IMR-90 (cell line): ENCODE measurements at regions not wholly inside any gene's neighbourhood (a gene's known extent, or its start where the extent isn't known, plus 50 kb on each side); places are given as distances from the start of the nearest gene placed in this dataset.

Source experiments
- ATAC-seq: fragments of 200-7000 bp; cut with Tn5 transposase; 2 replicates; pipeline ENCODE4 v1.9.1; 2020; ENCODE audit warnings: low read depth, mild to moderate bottlenecking, moderate library complexity
- BruUV-seq: library from RNA; stranded (reverse); fragments of 400-500 nt; replicated peaks from 2 replicates; lab custom pipeline; 2021; lab: Mats Ljungman, UMichigan
- CTCF ChIA-PET: fragments of 300-600 bp; formaldehyde crosslinking; extraction: SDS; loops from one replicate; lab custom pipeline; 2021; ENCODE audit warnings: antibody characterized with exemption; lab: Yijun Ruan, JAX
- POLR2A ChIA-PET: fragments of 300-600 bp; sonication (Branson Sonifier 250); formaldehyde crosslinking; loops from one replicate; lab custom pipeline; 2022; ENCODE audit warnings: antibody characterized with exemption; ENCODE audit not compliant: unreplicated experiment; lab: Charles Lee
- DNase-seq: peaks from one replicate; pipeline ENCODE4 v3.0.0; 2013
- H2AFZ ChIP-seq: replicated peaks from 2 replicates; pipeline ENCODE3; 2013; ENCODE audit warnings: low read length, mild to moderate bottlenecking; ENCODE audit not compliant: poor library complexity
- H2AK5ac ChIP-seq: 2 replicates; pipeline ENCODE4 v1.6.1; 2013; ENCODE audit warnings: low read depth, low read length, inconsistent platforms
- H2AK9ac ChIP-seq: replicated peaks from 2 replicates; pipeline ENCODE3; 2013; ENCODE audit warnings: mild to moderate bottlenecking, low read depth, low read length, moderate library complexity; ENCODE audit not compliant: poor library complexity
- H2BK120ac ChIP-seq: 2 replicates; pipeline ENCODE4 v1.6.1; 2013; ENCODE audit warnings: low read depth, low read length, inconsistent platforms
- H2BK15ac ChIP-seq: 3 replicates; pipeline ENCODE4 v1.6.1; 2013; ENCODE audit warnings: low read depth, low read length, inconsistent platforms
- H2BK20ac ChIP-seq: 2 replicates; pipeline ENCODE4 v1.6.1; 2013; ENCODE audit warnings: low read depth, mild to moderate bottlenecking, inconsistent platforms, low read length, moderate library complexity
- H2BK5ac ChIP-seq: 2 replicates; pipeline ENCODE4 v1.6.1; 2013; ENCODE audit warnings: mild to moderate bottlenecking, low read depth, low read length, inconsistent platforms; ENCODE audit not compliant: poor library complexity, severe bottlenecking
- H3K14ac ChIP-seq: replicated peaks from 2 replicates; pipeline ENCODE4 v1.6.1; 2013; ENCODE audit warnings: low read depth, low read length, inconsistent platforms
- H3K18ac ChIP-seq: 2 replicates; pipeline ENCODE4 v1.6.1; 2013; ENCODE audit warnings: low read depth, low read length, control low read depth
- H3K23ac ChIP-seq: 2 replicates; pipeline ENCODE4 v1.6.1; 2013; ENCODE audit warnings: low read depth, low read length, inconsistent platforms
- H3K27ac ChIP-seq: 2 replicates; pipeline ENCODE4 v1.5.1; 2013; ENCODE audit warnings: mild to moderate bottlenecking, control low read depth, low read length; ENCODE audit not compliant: insufficient read depth
- H3K27me3 ChIP-seq: 2 replicates; pipeline ENCODE4 v1.6.1; 2013; ENCODE audit warnings: low read length; ENCODE audit not compliant: control insufficient read depth, insufficient read depth
- H3K36me3 ChIP-seq: 2 replicates; pipeline ENCODE4 v1.6.1; 2013; ENCODE audit warnings: low read length, mixed read lengths; ENCODE audit not compliant: control insufficient read depth, insufficient read depth
- H3K4ac ChIP-seq: 2 replicates; pipeline ENCODE4 v1.6.1; 2013; ENCODE audit warnings: low read depth, low read length, inconsistent platforms
- H3K4me1 ChIP-seq: 2 replicates; pipeline ENCODE4 v1.6.1; 2013; ENCODE audit warnings: low read length, mixed read lengths; ENCODE audit not compliant: control insufficient read depth, insufficient read depth
- H3K4me2 ChIP-seq: 2 replicates; pipeline ENCODE4 v1.6.1; 2013; ENCODE audit warnings: low read depth, mild to moderate bottlenecking, control low read depth, low read length, moderate library complexity
- H3K4me3 ChIP-seq: 2 replicates; pipeline ENCODE4 v1.5.1; 2013; ENCODE audit warnings: low read depth, mild to moderate bottlenecking, control low read depth, low read length, moderate library complexity; ENCODE audit not compliant: insufficient read depth
- H3K56ac ChIP-seq: 2 replicates; pipeline ENCODE4 v1.6.1; 2013; ENCODE audit warnings: low read length, inconsistent platforms; ENCODE audit not compliant: insufficient read depth; ENCODE audit errors: extremely low read depth
- H3K79me1 ChIP-seq, 2 experiments: 2 replicates each; pipeline ENCODE4 v1.6.1; 2013; ENCODE audit warnings: low read length in 2 of 2, inconsistent platforms in 1 of 2, low read depth in 1 of 2
- H3K9ac ChIP-seq: 2 replicates; pipeline ENCODE4 v1.6.1; 2013; ENCODE audit warnings: low read depth, low read length, control low read depth
- H3K9me1 ChIP-seq: 2 replicates; pipeline ENCODE4 v1.6.1; 2013; ENCODE audit warnings: low read length, inconsistent platforms; ENCODE audit not compliant: insufficient read depth
- H3K9me3 ChIP-seq: 2 replicates; pipeline ENCODE4 v1.6.1; 2013; ENCODE audit warnings: low read length; ENCODE audit not compliant: control insufficient read depth, insufficient read depth
- H4K20me1 ChIP-seq: 2 replicates; pipeline ENCODE4 v1.6.1; 2013; ENCODE audit warnings: low read length, inconsistent platforms; ENCODE audit not compliant: insufficient read depth
- H4K5ac ChIP-seq: 2 replicates; pipeline ENCODE4 v1.6.1; 2013; ENCODE audit warnings: mild to moderate bottlenecking, low read depth, low read length, control low read depth
- H4K8ac ChIP-seq, 2 experiments: 2 replicates each; pipeline ENCODE4 v1.6.1; 2013; ENCODE audit warnings: low read depth in 2 of 2, low read length in 2 of 2, control low read depth in 1 of 2, inconsistent platforms in 1 of 2
- H4K91ac ChIP-seq: 2 replicates; pipeline ENCODE4 v1.6.1; 2013; ENCODE audit warnings: low read depth, low read length, inconsistent platforms; ENCODE audit not compliant: insufficient read depth
- BHLHE40 ChIP-seq: fragments of 150-350 bp; IDR thresholded peaks from 2 replicates; pipeline ENCODE4 v1.6.1; 2016; ENCODE audit warnings: mild to moderate bottlenecking, low read depth, low read length
- CHD1 ChIP-seq: IDR thresholded peaks from 2 replicates; pipeline ENCODE4 v1.6.1; 2012; ENCODE audit warnings: low read depth, low read length, improper control_type of control experiment
- FOS ChIP-seq: fragments of 150-350 bp; IDR thresholded peaks from 2 replicates; pipeline ENCODE4 v1.6.1; 2016; ENCODE audit warnings: low read depth, low read length
- MAFK ChIP-seq: IDR thresholded peaks from 2 replicates; pipeline ENCODE4 v1.6.1; 2012; ENCODE audit warnings: low read depth, low read length, improper control_type of control experiment
- MAZ ChIP-seq: IDR thresholded peaks from 2 replicates; pipeline ENCODE4 v1.6.1; 2012; ENCODE audit warnings: low read depth, mild to moderate bottlenecking, low read length, improper control_type of control experiment, moderate library complexity, borderline replicate concordance
- MXI1 ChIP-seq: IDR thresholded peaks from 2 replicates; pipeline ENCODE4 v1.6.1; 2012; ENCODE audit warnings: low read depth, mild to moderate bottlenecking, low read length, moderate library complexity, borderline replicate concordance
- RAD21 ChIP-seq: IDR thresholded peaks from 2 replicates; pipeline ENCODE4 v1.6.1; 2012; ENCODE audit warnings: low read length, improper control_type of control experiment
- RCOR1 ChIP-seq: IDR thresholded peaks from 2 replicates; pipeline ENCODE4 v1.6.1; 2012; ENCODE audit warnings: mild to moderate bottlenecking, low read length, improper control_type of control experiment; ENCODE audit not compliant: insufficient replicate concordance
- RFX5 ChIP-seq: IDR thresholded peaks from 2 replicates; pipeline ENCODE4 v1.8.0; 2012; ENCODE audit warnings: low read depth, mild to moderate bottlenecking, low read length, moderate library complexity
- WGBS, 2 experiments: methylation state at CpG; one replicate each; pipeline versions ENCODE4 v1.1.5 to v1.1.7; 2013; ENCODE audit warnings: missing lambda C conversion rate in 2 of 2; ENCODE audit not compliant: insufficient read length in 1 of 2; ENCODE audit errors: extremely low coverage in 2 of 2; 5-methylcytosine and 5-hydroxymethylcytosine counted together
- dilution Hi-C: fragments of 300-500 bp; cut with HindIII; formaldehyde crosslinking; loops from one replicate; pipeline ENCODE4 v1.14.3; 2018; ENCODE audit warnings: low sequenced_read_pairs; ENCODE audit not compliant: unreplicated experiment
- in situ Hi-C: fragments of 300-500 bp; cut with MboI; formaldehyde crosslinking; loops from 3 replicates; pipeline ENCODE4 v1.14.3; 2019; ENCODE audit warnings: low sequenced_read_pairs, inconsistent platforms, mixed read lengths
- intact Hi-C: fragments of 100-400 bp; cut with micrococcal nuclease; formaldehyde crosslinking; loops from 2 replicates; pipeline ENCODE4 v1.10.0; 2022
- TF ChIP-seq, protein P1 (sequence below): conservative IDR thresholded peaks from 2 replicates; pipeline ENCODE4 v1.5.1; 2012; ENCODE audit warnings: mild to moderate bottlenecking, low read depth, low read length, improper control_type of control experiment
- TF ChIP-seq, protein P2 (sequence below): fragments of 150-350 bp; IDR thresholded peaks from 2 replicates; pipeline ENCODE4 v1.6.1; 2017; ENCODE audit warnings: mild to moderate bottlenecking, antibody characterized with exemption, low read length, low read depth

DNA sequence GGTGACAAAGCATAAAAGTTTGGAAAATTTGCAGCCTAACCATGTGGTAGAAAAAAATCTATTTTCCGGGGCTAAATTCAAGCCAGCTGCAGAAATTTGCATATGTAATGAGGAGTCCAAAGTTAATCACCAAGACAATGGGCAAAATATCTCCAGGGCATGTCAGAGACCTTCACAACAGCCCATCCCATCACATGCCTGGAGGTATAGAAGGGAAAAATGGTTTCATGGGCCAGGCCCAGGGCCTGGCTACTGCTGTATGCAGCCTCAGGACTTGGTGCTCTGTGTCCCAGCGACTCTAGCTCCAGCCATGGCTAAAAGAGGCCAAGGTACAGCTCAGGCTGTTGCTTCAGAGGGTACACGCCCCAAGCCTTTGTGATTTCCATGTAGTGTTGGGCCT lies 655.8 kb upstream of the MGAT4C start:
- H4K8ac ChIP-seq: no peak overlapping the region
- ChIA-PET POLR2A (no interaction called here), CTCF (no interaction called here)
- no peak overlapping the region for H2BK15ac ChIP-seq
- H2BK20ac ChIP-seq: no peak overlapping the region
- dilution Hi-C loops: no loop called here
- H3K4me1 ChIP-seq: no peaks in the 10 kb centered on the region
- no peak overlapping the region for H4K5ac ChIP-seq
- no peaks in the 10 kb centered on the region for H3K9me3 ChIP-seq
- ATAC-seq (no peak), DNase-seq (no peak)
- TF ChIP-seq, protein P1, sequence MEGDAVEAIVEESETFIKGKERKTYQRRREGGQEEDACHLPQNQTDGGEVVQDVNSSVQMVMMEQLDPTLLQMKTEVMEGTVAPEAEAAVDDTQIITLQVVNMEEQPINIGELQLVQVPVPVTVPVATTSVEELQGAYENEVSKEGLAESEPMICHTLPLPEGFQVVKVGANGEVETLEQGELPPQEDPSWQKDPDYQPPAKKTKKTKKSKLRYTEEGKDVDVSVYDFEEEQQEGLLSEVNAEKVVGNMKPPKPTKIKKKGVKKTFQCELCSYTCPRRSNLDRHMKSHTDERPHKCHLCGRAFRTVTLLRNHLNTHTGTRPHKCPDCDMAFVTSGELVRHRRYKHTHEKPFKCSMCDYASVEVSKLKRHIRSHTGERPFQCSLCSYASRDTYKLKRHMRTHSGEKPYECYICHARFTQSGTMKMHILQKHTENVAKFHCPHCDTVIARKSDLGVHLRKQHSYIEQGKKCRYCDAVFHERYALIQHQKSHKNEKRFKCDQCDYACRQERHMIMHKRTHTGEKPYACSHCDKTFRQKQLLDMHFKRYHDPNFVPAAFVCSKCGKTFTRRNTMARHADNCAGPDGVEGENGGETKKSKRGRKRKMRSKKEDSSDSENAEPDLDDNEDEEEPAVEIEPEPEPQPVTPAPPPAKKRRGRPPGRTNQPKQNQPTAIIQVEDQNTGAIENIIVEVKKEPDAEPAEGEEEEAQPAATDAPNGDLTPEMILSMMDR: no peak
- TF ChIP-seq RCOR1: no peak
- no peak for TF ChIP-seq MAFK
- TF ChIP-seq CHD1: no peak
- TF ChIP-seq BHLHE40: no peak
- TF ChIP-seq RAD21: no peak
- TF ChIP-seq FOS: no peak
- TF ChIP-seq, protein P2, sequence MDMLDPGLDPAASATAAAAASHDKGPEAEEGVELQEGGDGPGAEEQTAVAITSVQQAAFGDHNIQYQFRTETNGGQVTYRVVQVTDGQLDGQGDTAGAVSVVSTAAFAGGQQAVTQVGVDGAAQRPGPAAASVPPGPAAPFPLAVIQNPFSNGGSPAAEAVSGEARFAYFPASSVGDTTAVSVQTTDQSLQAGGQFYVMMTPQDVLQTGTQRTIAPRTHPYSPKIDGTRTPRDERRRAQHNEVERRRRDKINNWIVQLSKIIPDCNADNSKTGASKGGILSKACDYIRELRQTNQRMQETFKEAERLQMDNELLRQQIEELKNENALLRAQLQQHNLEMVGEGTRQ: no peak
- TF ChIP-seq MXI1: no peak
- TF ChIP-seq MAZ: no peak
- TF ChIP-seq RFX5: no peak
- no peak overlapping the region for H3K14ac ChIP-seq
- H3K4me2 ChIP-seq: no peak overlapping the region
- H3K36me3 ChIP-seq: no peaks in the 10 kb centered on the region
- no peak overlapping the region for H2AK5ac ChIP-seq
- WGBS, 2 experiments: 20% methylated on average over 1 of the region's 3 CpGs; no CpG with 5 or more reads in 1 of the 2 experiments
- H4K91ac ChIP-seq: no peak overlapping the region
- no peaks in the 10 kb centered on the region for H4K20me1 ChIP-seq
- no peak overlapping the region for H2BK120ac ChIP-seq
- H3K9me1 ChIP-seq: no peaks in the 10 kb centered on the region
- H3K23ac ChIP-seq: no peak overlapping the region
- H2AFZ ChIP-seq: no peak overlapping the region
- no peak overlapping the region for H2AK9ac ChIP-seq
- H3K4ac ChIP-seq: no peak overlapping the region
- no TSS peak for BruUV-seq
- H3K18ac ChIP-seq: no peak overlapping the region
- no peak overlapping the region for H3K27ac ChIP-seq
- H2BK5ac ChIP-seq: no peak overlapping the region
- in situ Hi-C loops: loop anchor here (25.0 kb wide), 1 partner anchor 950 kb away; no protein-coding TSS in a partner anchor
- no peak overlapping the region for H3K4me3 ChIP-seq
- no peaks in the 10 kb centered on the region for H3K27me3 ChIP-seq
- H3K56ac ChIP-seq: no peak overlapping the region
- intact Hi-C loops: loop anchor here (5.0 to 10.0 kb wide), 3 partner anchors 940 to 1083 kb away; no protein-coding TSS in a partner anchor
- H3K9ac ChIP-seq: no peak overlapping the region
- no peaks in the 10 kb centered on the region for H3K79me1 ChIP-seq
